GM19467 (cell line): ENCODE measurements at regions not wholly inside any gene's neighbourhood (a gene's known extent, or its start where the extent isn't known, plus 50 kb on each side); places are given as distances from the start of the nearest gene placed in this dataset.
"Not testable (repeated sequence)": the region's sequence is repeated elsewhere in the genome, so short reads cannot be mapped to it uniquely, and the experiment has no call there.

Experiments
- ATAC-seq: cut with Tn5 transposase; IDR thresholded peaks from one replicate; pipeline ENCODE4 v1.9.1; 2021; ENCODE audit warnings: mild to moderate bottlenecking, moderate library complexity; ENCODE audit not compliant: unreplicated experiment

DNA sequence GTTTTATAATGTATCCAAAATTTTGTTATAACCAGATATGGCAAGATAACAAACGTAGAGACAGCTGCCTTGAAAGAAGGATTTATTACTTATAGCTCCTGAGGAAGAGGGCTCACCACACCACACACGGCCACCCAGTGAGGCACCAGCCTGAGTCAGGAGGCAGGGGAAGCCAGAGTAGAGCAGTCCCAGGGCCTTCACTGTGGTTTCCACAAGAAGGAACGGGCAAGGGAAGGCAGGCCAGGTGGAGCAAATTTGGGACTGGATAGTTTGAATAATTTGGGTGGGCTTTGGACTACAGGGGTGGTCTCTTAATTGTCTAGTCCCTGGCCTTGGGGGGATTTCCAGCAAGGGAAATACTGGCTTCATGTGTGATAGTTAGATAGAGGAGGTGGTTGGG is 72.5 kb downstream of the RRAGC start:
- no peak for ATAC-seq

DNA sequence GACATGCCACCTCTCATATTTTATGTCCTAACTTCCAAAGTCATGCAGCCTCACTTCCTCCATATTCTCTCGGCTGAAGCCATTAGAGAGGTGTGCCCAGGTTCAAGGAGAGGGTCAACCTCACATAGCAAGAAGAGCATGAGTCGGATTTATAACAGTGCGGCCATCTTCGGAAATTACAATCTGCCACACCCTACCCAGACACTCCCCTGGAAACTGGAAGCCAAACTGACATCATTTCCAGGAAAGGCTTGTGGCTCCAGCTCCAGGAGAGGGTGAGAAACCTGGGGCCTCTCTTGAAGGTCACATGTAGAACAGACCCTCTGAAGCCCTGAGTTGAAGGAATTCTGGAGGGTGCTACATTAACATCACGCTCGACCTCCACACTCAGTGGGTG is 73.5 kb downstream of the RRAGC start:
- ATAC-seq = no peak

GRCh38 chr1:38785285-38786039 is 74.1 kb downstream of the RRAGC start:
- no peak for ATAC-seq

DNA sequence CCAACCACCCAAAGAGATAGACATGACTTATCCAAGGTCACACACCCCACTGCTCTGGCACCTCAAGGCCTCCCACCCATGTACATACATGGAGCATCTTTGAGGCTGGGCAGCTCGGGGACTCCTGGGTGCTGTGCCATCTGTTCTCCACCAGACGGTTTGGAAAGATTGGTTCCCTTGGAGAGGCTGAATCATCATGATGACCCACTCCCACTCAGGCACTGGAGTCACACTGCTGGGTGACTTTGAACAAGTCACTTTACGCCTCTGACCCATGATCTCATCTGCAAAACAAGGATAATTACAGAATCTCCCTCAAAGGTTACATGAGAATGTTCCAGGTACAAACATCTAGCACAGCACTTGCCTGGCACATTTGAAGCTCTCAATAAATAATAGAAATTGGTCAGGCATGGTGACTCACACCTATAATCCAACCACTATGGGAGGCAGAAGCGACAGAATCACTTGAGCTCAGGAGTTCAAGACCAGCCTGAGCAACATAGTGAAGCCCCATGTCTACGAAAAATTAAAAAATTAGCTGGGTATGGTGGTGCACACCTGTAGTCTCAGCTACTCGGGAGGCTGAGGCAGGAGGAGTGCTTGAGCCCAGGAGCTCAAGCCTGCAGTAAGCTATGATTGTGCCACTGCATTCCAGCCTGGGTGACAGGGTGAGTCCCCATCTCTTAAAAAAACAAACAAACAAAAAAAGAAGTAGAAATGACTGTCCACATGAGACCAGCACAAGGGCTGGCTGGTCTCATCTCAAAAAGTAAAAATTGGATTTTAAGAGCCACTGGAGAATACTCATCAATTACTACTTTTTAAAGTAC is 74.9 kb downstream of the RRAGC start:
- no peak for ATAC-seq

- ATAC-seq = no peak
These were observed 75.8 kb downstream of the RRAGC start for GRCh38 chr1:38783640-38784229.

GRCh38 chr1:38781872-38782617 is 77.5 kb downstream of the RRAGC start:
- ATAC-seq = no peak

- ATAC-seq = no peak
These were observed 79.4 kb downstream of the RRAGC start for GRCh38 chr1:38780133-38780532.

DNA sequence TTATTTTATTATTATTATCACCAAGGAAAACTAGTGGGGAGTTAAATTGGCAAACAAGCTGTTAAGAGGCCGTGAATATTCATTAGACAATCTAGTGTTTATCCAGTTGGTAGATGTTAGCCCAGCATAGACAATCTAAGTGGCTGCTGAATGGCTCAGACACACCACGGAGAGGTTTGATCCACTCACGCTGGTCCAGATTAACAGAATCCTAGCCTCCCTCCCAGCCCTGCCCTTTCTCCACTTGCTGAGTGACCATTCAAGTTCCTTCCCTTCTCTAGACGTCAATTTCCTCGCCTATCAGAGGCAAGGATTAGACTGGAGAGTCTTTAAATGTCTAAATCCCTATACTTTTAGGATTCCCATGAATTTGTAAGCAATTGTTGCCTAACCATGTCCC is 80.1 kb downstream of the RRAGC start:
- ATAC-seq = no peak

DNA sequence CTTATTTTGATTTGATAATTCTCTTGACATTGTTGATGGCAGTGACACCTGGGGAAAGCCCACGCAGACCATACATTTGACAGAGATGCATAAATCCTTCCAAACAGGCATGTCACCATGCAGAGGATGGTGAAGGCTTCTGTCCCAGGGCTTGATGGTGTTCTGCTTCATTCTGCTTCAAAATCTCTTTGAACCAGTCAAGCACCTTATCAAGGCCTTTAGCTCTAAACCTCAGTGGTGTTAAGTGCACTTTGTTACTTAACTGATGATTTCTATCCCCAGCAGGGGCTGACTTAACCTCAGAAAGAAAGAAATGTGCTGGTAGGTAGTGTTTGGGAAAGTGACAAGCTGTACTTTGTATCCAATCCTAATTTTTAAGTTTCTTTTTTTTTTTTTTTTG is 81.1 kb downstream of the RRAGC start:
- ATAC-seq = no peak

GRCh38 chr1:38778051-38778450 is 81.5 kb downstream of the RRAGC start:
- ATAC-seq = no peak

- no peak for ATAC-seq
These were observed 82.1 kb downstream of the RRAGC start for GRCh38 chr1:38777464-38777957.

DNA sequence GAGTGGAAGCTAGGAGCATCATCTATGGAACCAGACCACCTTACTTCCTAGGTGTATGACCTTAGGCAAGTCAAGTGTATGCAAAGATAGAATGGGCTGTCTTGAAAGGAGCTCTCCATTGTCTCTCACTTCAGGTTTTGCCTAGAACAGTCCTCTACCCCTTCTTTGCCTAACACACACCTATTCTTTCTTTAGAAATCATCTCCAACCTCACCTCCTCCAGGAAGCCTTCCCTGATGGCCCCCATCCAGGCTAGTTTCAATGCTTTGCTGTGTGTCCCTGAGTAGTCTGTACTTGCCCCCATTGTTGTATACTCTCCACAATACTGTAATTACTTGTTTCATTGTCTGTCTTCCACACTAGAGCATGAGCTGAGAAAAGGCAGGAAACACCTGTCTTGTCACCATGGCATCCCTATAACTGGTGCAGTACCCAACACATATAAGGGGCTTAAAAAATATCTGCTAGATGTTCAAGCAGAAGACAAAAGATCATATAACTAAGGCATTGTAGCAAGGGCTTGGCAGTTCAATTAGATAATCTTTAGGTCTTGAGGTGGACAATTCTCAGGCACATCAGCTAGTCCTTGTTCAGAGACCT is 83.0 kb downstream of the RRAGC start:
- ATAC-seq = no peak

DNA sequence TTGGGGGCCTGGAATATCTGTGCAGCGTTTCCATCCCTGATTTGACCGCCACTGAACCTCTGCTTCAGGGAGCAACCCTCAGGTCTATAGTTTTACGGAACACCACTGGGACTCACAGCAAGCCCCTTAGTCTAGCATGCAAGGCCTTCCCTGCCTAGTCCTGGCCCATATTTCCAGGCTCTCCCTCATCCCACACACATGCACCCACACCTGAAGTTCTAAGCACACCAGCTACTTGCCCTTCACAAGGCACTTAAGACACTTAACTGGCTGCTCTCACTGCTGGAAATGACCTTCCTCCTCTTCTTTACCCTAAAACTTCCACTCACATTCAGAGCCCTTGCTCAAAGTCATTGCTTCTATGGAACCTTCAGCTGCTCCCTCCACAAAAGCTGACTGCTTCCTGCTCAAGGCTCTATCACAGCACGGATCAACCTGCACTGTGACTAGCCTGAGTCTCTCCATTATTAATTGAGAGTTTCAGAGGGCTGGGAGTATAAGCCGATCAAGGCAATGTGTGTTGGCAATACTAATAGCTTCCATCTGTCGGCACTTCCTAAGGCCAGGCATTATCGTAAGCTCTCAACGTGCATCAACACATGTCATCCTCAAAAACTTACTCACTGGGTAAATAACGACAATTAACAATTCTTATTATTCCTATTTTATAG is 84.3 kb downstream of the RRAGC start:
- no peak for ATAC-seq

DNA sequence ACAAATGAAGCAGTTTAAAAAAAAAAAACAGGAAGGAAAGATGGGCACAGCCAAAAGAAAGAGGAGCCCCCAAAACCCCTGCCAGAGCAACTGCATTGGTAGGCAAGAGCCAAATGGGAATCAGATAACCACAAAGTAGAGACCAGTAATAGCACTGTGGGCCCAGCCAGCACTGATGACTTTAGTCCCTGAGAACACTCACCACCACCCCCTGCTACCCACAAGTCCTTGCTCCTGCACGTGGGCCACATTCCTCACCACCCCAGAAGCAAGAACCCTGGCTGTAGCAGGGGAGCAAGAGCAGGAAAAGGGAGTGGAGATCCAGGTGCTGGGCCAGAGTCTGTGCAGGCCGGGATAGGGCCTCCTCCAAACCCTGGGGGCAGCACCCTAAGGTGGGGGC is 86.1 kb downstream of the RRAGC start:
- no peak for ATAC-seq

DNA sequence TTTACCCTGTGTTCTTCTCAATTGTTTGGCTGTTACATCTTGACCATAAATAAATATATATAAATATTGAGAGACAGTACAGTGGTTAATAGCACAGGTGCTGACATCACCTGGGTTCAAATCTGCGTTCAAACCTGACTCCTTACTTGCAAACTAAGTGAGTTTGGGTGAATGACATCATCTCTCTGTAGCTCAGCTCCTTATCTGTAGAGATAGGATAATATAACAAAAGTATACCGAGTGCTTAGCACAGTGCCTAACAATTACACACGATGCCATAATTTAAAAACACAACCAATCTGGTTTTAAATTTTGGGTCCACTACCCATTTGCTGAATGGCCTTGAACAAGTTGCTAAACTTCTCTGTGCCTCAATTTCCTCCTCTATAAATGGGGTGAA is 86.6 kb downstream of the RRAGC start:
- no peak for ATAC-seq

GRCh38 chr1:38772026-38772425 is 87.5 kb downstream of the RRAGC start:
- ATAC-seq = no peak

DNA sequence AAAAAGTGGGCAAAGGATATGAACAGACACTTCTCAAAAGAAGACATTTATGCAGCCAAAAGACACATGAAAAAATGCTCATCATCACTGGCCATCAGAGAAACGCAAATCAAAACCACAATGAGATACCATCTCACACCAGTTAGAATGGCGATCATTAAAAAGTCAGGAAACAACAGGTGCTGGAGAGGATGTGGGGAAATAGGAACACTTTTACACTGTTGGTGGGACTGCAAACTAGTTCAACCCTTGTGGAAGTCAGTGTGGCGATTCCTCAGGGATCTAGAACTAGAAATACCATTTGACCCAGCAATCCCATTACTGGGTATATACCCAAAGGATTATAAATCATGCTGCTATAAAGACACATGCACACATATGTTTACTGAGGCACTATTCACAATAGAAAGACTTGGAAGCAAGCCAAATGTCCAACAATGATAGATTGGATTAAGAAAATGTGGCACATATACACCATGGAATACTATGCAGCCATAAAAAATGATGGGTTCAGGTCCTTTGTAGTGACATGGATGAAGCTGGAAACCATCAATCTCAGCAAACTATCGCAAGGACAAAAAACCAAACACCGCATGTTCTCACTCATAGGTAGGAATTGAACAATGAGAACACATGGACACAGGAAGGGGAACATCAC is 88.9 kb downstream of the RRAGC start:
- ATAC-seq = not testable (repeated sequence)

DNA sequence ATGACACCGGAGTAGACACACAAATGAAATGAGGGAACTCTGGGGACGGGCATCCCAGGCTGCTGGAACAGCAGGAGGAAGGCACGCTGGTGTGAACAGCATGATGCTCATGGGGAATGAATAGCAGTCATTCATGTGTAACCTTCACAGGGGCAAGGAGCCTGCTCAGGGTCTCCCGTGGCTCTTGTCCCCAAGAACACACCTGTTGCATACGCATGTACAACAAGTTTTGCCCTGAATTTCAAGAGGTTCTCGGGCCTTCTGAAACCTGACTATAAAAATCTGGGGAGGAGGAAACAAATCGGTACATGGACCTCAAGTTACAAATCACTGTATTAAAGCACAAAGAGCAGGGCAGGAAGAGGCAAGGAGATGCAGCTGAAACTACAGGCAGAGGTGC is 93.4 kb downstream of the RRAGC start:
- ATAC-seq = no peak

- ATAC-seq = no peak
These were observed 96.5 kb downstream of the RRAGC start for GRCh38 chr1:38763121-38763520.

DNA sequence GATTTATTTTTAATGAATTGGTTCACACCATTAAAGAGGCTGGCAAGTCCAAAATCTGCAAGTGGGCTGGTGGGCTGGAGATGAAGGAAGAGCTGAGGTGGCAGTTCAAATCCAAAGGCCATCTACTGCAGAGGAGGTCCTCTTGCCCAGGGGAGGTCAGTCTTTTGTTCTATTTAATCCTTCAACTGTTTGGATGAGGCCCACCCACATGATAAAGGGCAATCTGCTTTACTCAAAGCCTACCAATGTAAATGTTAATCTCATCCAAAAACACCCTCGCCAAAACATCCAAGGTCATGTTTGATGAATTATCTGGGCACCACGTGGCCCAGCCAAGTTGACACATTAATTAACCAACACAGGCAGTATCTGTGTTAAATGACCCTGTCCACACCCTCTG is 99.0 kb downstream of the RRAGC start:
- ATAC-seq = no peak
